Left hindlimb (tissue), 1 donor: ENCODE measurements at regions not wholly inside any gene's neighbourhood (a gene's known extent, or its start where the extent isn't known, plus 50 kb on each side); places are given as distances from the start of the nearest gene placed in this dataset.
"Not testable (repeated sequence)": the region's sequence is repeated elsewhere in the genome, so short reads cannot be mapped to it uniquely, and the experiment has no call there.

Experiments
- DNase-seq: peaks from one replicate; pipeline ENCODE4 v3.0.0-alpha.2; 2018

GRCh38 chr14:97077687-97078086, 280.5 kb downstream of the VRK1 start:
- DNase-seq: no peak

GRCh38 chr14:97080991-97081390, 283.8 kb downstream of the VRK1 start:
- DNase-seq: no peak

- no peak for DNase-seq
Measured at GRCh38 chr14:97095269-97095668, 298.1 kb downstream of the VRK1 start.

- no peak for DNase-seq
Measured at GRCh38 chr14:97097296-97097695, 300.1 kb downstream of the VRK1 start.

GRCh38 chr14:97100306-97100705, 303.1 kb downstream of the VRK1 start:
- no peak for DNase-seq

GRCh38 chr14:97101561-97101960, 304.4 kb downstream of the VRK1 start:
- DNase-seq: no peak

- DNase-seq: no peak
Measured at GRCh38 chr14:97104029-97104428, 306.8 kb downstream of the VRK1 start.

GRCh38 chr14:97106166-97106565, 309.0 kb downstream of the VRK1 start:
- no peak for DNase-seq

GRCh38 chr14:97106609-97107008, 309.4 kb downstream of the VRK1 start:
- no peak for DNase-seq

GRCh38 chr14:97107080-97107479, 309.9 kb downstream of the VRK1 start:
- DNase-seq: no peak

- no peak for DNase-seq
Measured at GRCh38 chr14:97107760-97108159, 310.6 kb downstream of the VRK1 start.

GRCh38 chr14:97109234-97109633, 312.1 kb downstream of the VRK1 start:
- DNase-seq: no peak

- no peak for DNase-seq
Measured at GRCh38 chr14:97113339-97113738, 316.2 kb downstream of the VRK1 start.

GRCh38 chr14:97116546-97116945, 319.4 kb downstream of the VRK1 start:
- DNase-seq: no peak

GRCh38 chr14:97117693-97118092, 320.5 kb downstream of the VRK1 start:
- no peak for DNase-seq

- DNase-seq: no peak
Measured at GRCh38 chr14:97120204-97120603, 323.0 kb downstream of the VRK1 start.

- DNase-seq: no peak
Measured at GRCh38 chr14:97120611-97121031, 323.4 kb downstream of the VRK1 start.

GRCh38 chr14:97129639-97130038, 332.5 kb downstream of the VRK1 start:
- DNase-seq: no peak

- DNase-seq: not testable (repeated sequence)
Measured at GRCh38 chr14:97135847-97136246, 338.7 kb downstream of the VRK1 start.

GRCh38 chr14:97137705-97138104, 340.5 kb downstream of the VRK1 start:
- no peak for DNase-seq

- DNase-seq: no peak
Measured at GRCh38 chr14:97138801-97139200, 341.6 kb downstream of the VRK1 start.

GRCh38 chr14:97143011-97143410, 345.8 kb downstream of the VRK1 start:
- no peak for DNase-seq

- no peak for DNase-seq
Measured at GRCh38 chr14:97143456-97143855, 346.3 kb downstream of the VRK1 start.

GRCh38 chr14:97148021-97148420, 350.8 kb downstream of the VRK1 start:
- DNase-seq: not testable (repeated sequence)

- no peak for DNase-seq
Measured at GRCh38 chr14:97149775-97150174, 352.6 kb downstream of the VRK1 start.

GRCh38 chr14:97153527-97153926, 356.3 kb downstream of the VRK1 start:
- no peak for DNase-seq
